ENCODE measurements at regions not wholly inside any gene's neighbourhood (a gene's known extent, or its start where the extent isn't known, plus 50 kb on each side); places are given as distances from the start of the nearest gene placed in this dataset.

GRCh38 chr6:113802779-113803178 lies 54.4 kb upstream of the MARCKS start:
- no peak overlapping the region for H3K27ac ChIP-seq (replicated peaks)
- H3K4me3 ChIP-seq (replicated peaks; ENCODE audit: insufficient read depth, low read length), result no peak overlapping the region
- DNase-seq (ENCODE audit: low read depth in 1 of 2, low spot score in 1 of 2), result no peak
- no peak for TF ChIP-seq GABPA (IDR thresholded peaks at IDR 0.05; ENCODE audit: low read depth)
- TF ChIP-seq POLR2AphosphoS5 (IDR thresholded peaks at IDR 0.05; ENCODE audit: low read depth), result no peak
- TF ChIP-seq SPI1 (IDR thresholded peaks at IDR 0.05; ENCODE audit: borderline replicate concordance, low read depth), result no peak
- TF ChIP-seq CTCF (IDR thresholded peaks at IDR 0.05; ENCODE audit: insufficient read depth, low read length), result no peak
- TF ChIP-seq REST (IDR thresholded peaks at IDR 0.05; ENCODE audit: insufficient replicate concordance, low read depth), result no peak
- H3K27me3 ChIP-seq (ENCODE audit: insufficient read depth, poor library complexity, severe bottlenecking), result no peaks in the 10 kb centered on the region

- Histone ChIP-seq H3K4me3 (replicated peaks; ENCODE audit: insufficient read depth, low read length) (no peak overlapping the region), H3K27ac (replicated peaks) (no peak overlapping the region), H3K27me3 (ENCODE audit: insufficient read depth, poor library complexity, severe bottlenecking) (no peaks in the 10 kb centered on the region)
- TF ChIP-seq SPI1 (IDR thresholded peaks at IDR 0.05; ENCODE audit: borderline replicate concordance, low read depth) (no peak), REST (IDR thresholded peaks at IDR 0.05; ENCODE audit: insufficient replicate concordance, low read depth) (no peak), POLR2AphosphoS5 (IDR thresholded peaks at IDR 0.05; ENCODE audit: low read depth) (no peak), CTCF (IDR thresholded peaks at IDR 0.05; ENCODE audit: insufficient read depth, low read length) (no peak), GABPA (IDR thresholded peaks at IDR 0.05; ENCODE audit: low read depth) (no peak)
- DNase-seq (ENCODE audit: low read depth in 1 of 2, low spot score in 1 of 2), result no peak
Observed at GRCh38 chr6:113805173-113805790, 51.9 kb upstream of the MARCKS start.

GRCh38 chr6:113805811-113806495 lies 51.2 kb upstream of the MARCKS start:
- Histone ChIP-seq H3K27me3 (ENCODE audit: insufficient read depth, poor library complexity, severe bottlenecking) (no peaks in the 10 kb centered on the region), H3K4me3 (replicated peaks; ENCODE audit: insufficient read depth, low read length) (no peak overlapping the region), H3K27ac (replicated peaks) (no peak overlapping the region)
- no peak for TF ChIP-seq POLR2AphosphoS5 (IDR thresholded peaks at IDR 0.05; ENCODE audit: low read depth)
- TF ChIP-seq CTCF (IDR thresholded peaks at IDR 0.05; ENCODE audit: insufficient read depth, low read length), result no peak
- TF ChIP-seq REST (IDR thresholded peaks at IDR 0.05; ENCODE audit: insufficient replicate concordance, low read depth), result no peak
- no peak for TF ChIP-seq SPI1 (IDR thresholded peaks at IDR 0.05; ENCODE audit: borderline replicate concordance, low read depth)
- TF ChIP-seq GABPA (IDR thresholded peaks at IDR 0.05; ENCODE audit: low read depth), result no peak
- no peak for DNase-seq (ENCODE audit: low read depth in 1 of 2, low spot score in 1 of 2)
